KBM-7 (cell line): ENCODE measurements at regions not wholly inside any gene's neighbourhood (a gene's known extent, or its start where the extent isn't known, plus 50 kb on each side); places are given as distances from the start of the nearest gene placed in this dataset.
A peak's percentile ranks its signal among the peaks of the same experiment; 100 is the strongest.

ENCODE experiments used
- DNase-seq: peaks from one replicate; pipeline ENCODE4 v3.0.0-alpha.2; 2015
- in situ Hi-C: fragments of 300-500 bp; cut with MboI; formaldehyde crosslinking; loops from 2 replicates; pipeline ENCODE4 v1.14.3; 2020; ENCODE audit warnings: low sequenced_read_pairs, low pct_unique_long_range_greater_than_20kb, mixed read lengths

- no peak for DNase-seq
- in situ Hi-C loops: no loop called here
These were observed 139.5 kb upstream of the PKDCC start for GRCh38 chr2:41908349-41908748.

DNA sequence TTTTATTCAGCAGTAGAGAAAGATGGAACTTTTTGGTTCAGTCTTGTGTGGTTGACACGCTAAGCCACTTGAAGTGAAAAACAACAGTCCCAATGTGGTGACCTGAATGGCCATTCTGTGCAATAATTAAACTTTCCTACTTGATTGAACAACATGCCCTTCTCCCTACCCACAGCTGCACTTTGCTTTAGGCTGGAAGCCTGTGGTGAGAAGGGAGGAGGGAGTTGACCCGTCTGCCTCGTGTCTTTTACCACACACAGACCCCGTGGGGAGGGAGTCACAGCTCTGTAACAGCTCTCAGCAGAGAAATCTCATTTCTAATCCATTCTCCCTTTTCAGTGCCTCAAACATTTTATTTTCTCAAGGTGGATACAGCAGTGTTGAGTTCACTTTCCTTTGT is 138.2 kb upstream of the PKDCC start:
- no peak for DNase-seq
- in situ Hi-C loops: no loop called here

- DNase-seq: no peak
- in situ Hi-C loops: no loop called here
These were observed 137.7 kb upstream of the PKDCC start for GRCh38 chr2:41910126-41910525.

DNA sequence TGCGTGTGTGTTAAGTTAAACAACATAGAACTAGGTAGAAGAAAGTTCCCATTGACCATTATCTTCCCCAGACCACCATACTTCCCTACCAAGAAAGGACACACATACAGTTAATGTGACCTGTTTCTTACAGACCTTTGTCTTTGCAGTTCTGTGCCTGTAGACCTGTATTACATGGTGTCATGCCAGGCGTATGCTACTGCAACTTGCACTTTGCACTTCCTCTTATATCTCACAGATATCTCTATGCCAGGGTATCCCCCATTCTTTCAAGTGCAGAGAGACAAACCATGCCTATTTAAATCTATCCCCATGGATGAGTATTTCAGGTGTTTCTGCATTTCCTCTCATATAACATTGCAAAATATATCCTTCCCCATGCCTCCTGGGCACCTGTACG is 136.8 kb upstream of the PKDCC start:
- DNase-seq: no peak
- in situ Hi-C loops: no loop called here

- DNase-seq: no peak
- in situ Hi-C loops: no loop called here
These were observed 135.5 kb upstream of the PKDCC start for GRCh38 chr2:41912337-41912736.

DNA sequence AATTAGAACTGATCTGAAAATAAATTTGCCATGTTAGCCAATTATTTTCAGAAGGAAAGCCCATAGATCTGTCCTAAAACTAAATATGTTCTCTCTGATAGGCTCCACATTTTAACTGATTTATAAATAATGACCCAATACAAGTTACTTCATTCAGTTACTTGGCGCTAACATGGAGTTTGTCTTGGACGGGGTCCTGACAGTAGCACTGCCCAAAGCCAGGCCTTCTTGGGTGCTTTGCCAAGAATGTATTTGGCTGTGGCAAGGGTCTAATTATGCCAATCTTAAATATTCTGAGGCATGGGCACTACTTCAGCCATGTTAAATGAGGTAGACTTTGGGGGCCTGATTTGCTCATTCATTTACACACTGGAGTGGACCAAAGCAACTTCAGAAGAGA is 135.0 kb upstream of the PKDCC start:
- in situ Hi-C loops: no loop called here

DNA sequence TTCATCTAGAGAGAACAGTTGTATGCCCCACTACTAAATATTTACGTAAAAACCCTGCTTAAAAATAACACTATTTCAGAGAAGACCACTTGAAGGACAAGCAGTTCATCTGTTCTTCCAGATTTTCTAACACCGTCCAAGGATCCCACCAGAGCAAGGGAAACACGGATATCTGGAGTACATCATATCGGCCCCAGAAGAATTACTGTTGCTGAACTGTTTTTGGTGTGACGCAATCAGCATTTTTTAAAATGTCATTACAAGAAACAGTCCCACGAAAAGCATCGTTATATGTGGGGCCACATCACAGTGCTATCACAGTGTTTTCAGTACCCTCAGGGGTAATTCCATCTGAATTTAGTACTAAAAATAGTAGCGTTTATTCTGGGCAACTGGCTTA is 134.5 kb upstream of the PKDCC start:
- in situ Hi-C loops: no loop called here
- DNase-seq: no peak

More for the DNA sequence above, 135.0 kb upstream of the PKDCC start:
- no peak for DNase-seq

GRCh38 chr2:41913921-41914609 is 133.8 kb upstream of the PKDCC start:
- in situ Hi-C loops: no loop called here
- no peak for DNase-seq

GRCh38 chr2:41914936-41915335 is 132.9 kb upstream of the PKDCC start:
- in situ Hi-C loops: no loop called here
- DNase-seq: no peak

DNA sequence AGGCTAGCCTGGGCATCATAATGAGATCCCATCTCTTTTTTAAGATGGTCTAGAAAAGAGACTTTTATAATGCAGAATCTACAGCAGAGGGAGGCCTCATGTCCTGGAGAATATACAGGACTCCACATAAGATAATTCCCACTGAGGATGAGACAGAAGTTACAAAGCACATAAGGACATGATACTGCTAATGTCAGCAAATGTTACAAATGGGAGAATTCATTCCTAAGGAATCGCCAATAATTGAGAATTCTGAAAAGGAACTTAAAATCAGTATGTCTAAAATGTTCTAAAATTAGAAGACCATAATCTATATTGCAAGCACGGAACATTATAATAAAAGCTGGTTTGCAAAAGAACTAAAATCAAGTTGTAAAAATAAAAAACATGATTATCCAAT is 131.6 kb upstream of the PKDCC start:
- DNase-seq: no peak
- in situ Hi-C loops: no loop called here

GRCh38 chr2:41917587-41917986 is 130.2 kb upstream of the PKDCC start:
- in situ Hi-C loops: no loop called here

DNA sequence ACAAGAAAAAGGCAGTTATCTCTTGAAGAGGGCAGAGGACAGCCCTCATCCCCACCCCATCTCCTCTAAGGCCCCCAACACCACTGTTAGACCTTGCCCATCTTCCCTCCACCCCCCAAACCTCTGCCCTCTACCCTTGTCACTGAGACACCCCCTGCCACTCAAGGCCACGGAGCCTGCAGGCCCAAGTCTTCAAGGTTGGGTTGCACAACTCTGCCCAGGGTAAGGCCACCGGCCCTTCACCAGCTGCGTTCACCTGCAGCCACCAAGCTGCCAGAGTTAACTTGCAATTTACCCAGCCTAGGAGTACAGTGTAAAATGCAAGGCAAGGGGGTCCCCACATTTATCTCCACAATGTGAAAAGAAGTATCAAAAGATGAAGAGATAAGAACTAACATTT is 128.7 kb upstream of the PKDCC start:
- in situ Hi-C loops: no loop called here

More at GRCh38 chr2:41917587-41917986, 130.2 kb upstream of the PKDCC start:
- DNase-seq: no peak

DNA sequence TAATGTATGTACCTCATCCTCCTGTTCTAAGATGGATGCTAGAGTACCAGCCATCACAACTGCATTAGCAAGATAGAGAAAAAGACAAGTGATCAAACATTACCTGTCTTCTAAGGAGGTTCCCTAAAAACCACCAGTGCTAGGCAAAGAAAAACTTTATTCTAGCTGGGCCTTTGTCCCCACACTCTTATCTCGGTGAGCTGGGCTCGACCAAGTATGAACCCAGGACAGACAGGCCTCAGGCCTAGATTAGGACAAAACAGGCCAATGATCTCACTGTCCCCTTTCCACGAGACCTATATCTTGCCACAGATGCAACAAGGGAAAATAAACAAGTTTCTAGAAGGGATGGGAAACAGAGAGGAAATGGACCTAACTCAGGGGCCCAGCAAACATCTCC is 127.6 kb upstream of the PKDCC start:
- no peak for DNase-seq
- in situ Hi-C loops: no loop called here

More for the DNA sequence above, 128.7 kb upstream of the PKDCC start:
- DNase-seq: no peak

DNA sequence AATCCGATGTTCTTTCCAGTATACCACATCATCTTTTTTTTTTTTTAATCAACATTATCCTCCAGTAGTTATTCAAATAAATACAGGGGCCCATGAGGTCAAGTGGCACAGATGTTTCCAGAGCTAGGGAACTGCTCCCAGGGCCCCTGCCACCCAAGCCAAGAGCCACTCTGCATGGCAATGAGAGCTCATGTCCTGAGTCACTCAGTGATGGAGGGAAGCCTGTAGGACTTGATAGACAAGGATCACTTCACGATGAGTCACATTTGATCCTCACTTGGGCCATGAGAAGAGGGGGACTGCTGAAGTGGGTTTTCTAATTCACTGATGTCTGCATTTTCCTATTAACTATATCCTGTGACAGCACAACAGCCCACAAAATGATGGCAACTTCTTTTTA is 127.0 kb upstream of the PKDCC start:
- in situ Hi-C loops: no loop called here

GRCh38 chr2:41922177-41922576 is 125.6 kb upstream of the PKDCC start:
- DNase-seq: peak; percentile 45
- in situ Hi-C loops: no loop called here

More for the DNA sequence above, 127.0 kb upstream of the PKDCC start:
- no peak for DNase-seq

DNA sequence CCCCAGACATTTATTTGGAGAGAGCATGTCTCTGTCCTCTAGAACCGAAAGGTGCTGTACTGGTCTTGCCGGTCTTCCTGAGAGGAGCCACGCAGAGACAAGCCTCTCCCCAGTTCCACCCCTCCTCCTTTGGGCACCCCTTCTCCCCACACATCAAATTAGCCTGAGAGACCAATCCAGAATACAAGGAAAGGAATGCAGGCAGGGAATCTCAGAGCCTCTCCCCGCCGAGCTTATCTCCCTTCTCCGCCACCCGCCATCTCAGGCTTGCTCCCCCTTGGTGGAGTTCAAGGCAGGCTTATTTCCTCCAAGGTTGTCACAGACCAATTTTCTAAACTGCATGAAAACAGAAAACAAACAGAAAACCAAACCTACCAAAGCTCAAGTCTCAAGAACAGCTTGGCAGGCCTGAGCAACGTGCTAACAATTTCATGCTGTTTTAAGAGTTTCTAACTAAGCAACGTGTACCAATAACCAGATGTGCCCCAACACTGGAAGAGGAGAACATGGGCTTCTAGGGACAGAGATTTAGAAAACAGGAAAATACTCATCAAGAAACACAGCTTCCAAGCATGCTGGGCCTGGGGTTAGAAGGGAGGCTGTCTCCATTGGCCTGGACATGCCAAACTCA is 124.5 kb upstream of the PKDCC start:
- no peak for DNase-seq
- in situ Hi-C loops: no loop called here

GRCh38 chr2:41924024-41924423 is 123.8 kb upstream of the PKDCC start:
- in situ Hi-C loops: no loop called here
- no peak for DNase-seq

GRCh38 chr2:41924709-41925408 is 123.0 kb upstream of the PKDCC start:
- DNase-seq: no peak
- in situ Hi-C loops: no loop called here

DNA sequence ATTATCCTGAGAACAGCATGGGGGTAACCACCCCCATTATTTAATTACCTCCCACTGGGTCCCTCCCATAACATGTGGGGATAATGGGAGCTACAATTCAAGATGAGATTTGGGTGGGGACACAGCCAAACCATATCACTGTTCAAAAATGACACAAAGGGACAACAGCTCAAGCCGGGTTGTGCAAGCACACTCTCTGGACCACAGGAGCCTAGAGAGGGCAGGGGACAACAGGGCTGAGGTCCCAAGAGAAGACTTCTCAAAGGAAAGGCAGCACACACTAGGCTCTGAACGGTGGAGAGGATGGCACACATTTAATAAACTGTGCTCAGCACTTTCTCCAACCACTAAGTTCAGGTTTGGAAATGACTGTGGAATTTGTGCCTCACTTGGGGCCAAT is 122.1 kb upstream of the PKDCC start:
- in situ Hi-C loops: no loop called here
- no peak for DNase-seq
